HG02938 (cell line): ENCODE measurements at regions not wholly inside any gene's neighbourhood (a gene's known extent, or its start where the extent isn't known, plus 50 kb on each side); places are given as distances from the start of the nearest gene placed in this dataset.
A peak's percentile ranks its signal among the peaks of the same experiment; 100 is the strongest.
"Not testable (repeated sequence)": the region's sequence is repeated elsewhere in the genome, so short reads cannot be mapped to it uniquely, and the experiment has no call there.

Experiments used
- ATAC-seq: cut with Tn5 transposase; IDR thresholded peaks from one replicate; pipeline ENCODE4 v1.9.1; 2021; ENCODE audit warnings: mild to moderate bottlenecking, moderate library complexity; ENCODE audit not compliant: unreplicated experiment

DNA sequence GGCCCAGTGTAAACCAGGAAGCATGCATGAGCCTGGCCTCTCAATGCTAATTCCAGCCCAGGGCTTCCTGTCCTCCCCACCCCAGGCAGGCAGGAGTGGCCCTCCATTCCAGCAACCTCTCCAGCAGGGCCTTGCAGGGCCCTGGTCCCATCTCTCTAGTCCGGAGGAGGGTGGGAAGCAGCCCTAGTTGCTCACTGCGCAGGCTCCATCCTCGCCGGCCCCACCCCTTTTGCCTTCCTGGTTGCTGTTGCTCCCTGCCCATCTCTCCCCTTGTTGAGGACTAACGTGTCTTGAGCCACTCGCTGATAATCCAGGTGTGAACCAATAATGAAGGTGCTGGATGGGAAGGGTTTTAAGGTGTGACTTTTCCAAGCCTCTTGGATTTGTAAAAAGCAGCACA is 161.2 kb upstream of the BCOR start:
- no peak for ATAC-seq

DNA sequence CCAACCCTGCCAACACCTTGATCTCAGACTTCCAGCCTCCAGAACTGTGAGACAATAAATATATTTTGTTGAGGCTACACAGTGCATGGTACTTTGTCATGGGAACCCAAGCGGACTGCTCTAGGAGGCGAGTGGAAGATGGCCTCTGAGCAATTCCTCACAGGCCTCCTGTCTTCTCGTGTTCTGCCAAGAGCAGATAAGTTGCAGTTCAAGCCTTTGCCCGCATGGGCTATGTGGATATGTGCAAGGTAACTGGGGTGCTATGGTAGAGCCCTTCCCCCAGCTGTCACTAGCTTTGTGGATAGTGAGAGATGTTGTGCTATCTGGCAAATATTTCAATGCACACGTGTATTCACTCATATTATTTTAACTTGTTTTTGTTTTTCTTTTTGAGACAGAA is 156.0 kb upstream of the BCOR start:
- ATAC-seq, result no peak

DNA sequence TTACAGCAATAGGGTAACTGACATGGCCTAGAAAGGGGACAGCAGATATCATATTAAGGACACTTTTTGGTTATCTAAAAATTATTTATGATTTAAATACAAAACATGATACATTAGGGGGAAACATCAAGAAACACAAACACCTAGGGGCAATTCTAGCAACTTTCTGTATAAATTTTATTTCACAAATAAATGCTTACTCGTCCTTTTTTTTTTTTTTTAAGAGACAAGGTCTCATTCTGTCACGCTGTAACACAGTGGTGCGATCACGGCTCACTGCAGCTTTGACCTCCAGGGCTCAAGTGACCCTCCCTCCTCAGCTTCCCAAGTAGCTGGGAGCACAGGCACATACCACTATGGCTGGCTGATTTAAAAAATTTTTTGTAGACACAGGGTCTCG is 151.8 kb upstream of the BCOR start:
- ATAC-seq, result no peak

DNA sequence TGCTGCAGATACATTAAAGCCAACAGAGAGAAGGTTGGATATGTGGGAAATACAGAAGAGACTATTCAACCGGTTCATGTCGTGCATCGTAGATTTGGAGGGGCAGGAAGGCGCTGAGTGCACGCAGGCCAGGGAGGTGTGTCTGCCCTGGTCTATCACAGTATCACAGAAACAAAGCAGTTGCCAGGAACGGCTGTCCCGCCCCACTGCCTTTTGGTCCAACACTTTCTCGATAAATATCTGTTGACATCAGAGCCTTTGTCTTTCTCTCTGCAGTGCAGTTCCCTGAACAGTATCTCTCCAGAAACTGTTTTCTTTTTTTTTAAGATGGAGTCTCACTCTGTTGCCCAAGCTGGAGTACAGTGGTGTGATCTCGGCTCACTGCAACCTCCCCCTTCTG is 151.1 kb upstream of the BCOR start:
- no peak for ATAC-seq

DNA sequence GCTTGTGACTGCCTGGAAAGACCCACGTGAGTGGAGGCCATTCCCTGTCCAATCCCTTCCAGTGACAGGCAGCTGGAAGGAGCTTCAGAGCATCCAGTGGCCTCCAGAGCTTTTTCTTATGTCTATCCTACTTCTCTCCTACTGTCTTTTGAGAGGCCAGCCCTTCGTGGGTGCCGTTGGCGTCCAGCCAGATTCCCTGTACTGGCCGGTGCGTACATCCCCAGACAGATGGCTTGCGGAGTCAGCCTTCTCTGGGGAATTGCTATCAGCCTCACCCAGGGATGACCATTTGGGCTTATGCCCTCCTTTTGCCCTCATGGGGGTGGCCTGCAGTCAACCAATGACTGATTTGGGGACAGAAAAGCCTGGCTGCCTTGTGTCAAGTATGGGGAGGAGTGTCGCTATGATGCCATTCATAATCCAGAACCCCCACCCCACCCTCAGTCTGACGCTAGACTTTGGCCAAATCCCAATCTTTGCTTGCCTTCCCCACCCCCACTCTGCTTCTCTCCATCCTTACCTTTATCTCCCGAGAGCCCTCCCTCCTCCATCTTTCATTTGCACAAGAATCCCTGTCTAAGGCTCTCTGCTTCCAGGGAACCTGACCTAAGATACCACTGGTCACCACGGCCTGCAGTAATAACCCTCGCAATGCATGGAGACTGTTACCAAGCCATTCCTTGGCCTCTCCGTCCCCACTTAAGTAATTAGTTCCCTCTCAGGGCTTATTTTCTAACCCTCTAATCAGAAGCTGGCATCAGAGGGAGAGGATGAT is 150.3 kb upstream of the BCOR start:
- ATAC-seq, result no peak

DNA sequence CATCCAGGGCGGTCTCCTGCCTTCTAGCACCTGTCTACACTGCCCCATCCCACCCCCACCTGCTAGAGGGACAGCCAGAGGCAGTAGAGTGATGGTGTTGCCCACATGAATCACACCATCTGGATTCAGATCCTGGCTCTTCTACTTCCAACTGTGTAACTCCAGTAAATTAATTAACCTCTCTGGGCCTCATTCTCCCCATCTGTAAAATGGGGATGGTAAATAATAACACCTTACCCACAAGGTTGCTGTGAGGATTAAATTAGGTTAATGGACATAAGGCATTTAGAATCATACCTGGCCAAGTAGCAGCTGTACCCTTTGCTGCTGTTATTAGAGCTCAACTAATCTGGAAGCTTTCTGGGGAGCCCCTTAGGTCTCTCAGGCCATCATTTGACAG is 149.6 kb upstream of the BCOR start:
- ATAC-seq, result no peak

DNA sequence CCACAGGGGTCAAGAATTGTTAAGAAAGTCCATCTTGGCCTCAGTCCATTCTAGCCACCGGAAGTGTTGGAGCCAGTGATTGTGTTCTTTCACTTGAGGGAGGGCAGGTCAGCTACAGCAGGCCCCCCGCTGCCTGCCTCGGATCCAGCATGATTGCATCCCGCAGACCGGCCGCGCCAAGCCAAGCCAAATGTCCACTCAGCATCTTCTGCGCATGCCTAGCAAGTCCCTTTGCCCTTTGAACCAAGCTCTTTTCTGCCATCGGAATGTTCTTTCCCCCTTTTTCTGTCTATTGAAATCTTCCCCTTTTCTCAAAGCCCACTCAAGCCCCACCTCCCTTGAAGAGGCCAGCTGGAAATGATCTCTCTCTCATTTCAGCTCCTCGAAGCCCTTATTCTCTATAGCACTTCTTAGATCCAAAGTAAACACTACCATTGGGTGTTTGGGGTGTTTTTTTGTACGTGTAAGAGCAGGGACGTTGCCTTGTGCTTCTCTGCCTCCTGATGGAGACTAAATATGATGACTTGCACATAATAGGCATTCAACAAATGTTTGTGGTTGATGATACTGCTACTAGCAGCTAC is 147.8 kb upstream of the BCOR start:
- ATAC-seq, result no peak

DNA sequence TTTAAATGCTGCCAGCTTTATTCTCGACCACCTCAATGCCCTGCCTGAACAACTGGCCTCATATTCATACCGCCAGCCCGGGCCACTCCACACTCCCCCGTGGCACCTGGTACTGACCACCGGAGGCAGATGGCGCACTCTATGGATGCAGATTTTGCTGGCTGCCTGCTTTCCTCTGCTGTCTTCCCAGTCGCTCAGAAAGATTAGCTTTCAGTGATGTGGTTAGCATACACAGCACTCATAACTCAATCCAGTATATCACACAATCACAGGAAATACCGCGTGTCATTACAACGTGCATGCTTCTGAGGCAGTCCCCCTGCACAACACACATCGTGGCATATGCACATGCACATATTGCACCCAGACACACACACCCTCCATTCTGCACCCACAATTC is 147.2 kb upstream of the BCOR start:
- ATAC-seq, result no peak

DNA sequence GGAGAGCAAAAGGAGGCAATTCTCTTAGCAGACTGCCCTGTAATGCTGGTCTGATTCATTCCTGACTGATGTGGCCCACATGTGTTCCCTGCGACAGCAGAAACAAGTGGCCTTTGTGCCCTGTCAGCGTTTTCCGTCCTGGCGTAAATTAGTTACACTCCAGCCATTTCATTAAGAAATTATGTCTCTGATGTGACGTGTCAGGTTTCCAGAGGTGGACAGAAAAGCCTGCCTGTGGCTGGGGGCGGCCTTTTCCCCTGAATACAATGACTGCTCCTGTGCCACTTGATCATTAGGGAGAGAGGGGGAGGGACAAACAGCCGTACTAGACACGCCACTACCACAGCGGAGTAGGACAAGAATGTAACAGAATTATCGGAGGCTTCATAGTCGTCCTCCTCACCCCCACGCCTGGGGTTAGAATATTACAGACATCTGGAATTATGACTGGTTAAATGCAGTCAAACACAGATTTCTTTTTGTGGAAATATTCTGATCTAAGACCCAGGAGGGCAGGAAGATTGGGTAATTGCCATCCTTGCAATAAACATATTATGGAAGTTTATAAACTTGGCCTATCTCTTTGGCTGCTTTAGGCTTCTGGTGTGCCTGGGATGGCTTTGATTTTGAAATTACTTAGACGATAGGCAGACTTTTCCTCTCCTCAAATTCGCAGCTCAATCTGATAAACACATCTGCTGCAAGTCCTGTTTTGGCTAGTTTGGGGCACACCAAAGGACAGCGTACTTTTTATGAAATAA is 146.2 kb upstream of the BCOR start:
- no peak for ATAC-seq

DNA sequence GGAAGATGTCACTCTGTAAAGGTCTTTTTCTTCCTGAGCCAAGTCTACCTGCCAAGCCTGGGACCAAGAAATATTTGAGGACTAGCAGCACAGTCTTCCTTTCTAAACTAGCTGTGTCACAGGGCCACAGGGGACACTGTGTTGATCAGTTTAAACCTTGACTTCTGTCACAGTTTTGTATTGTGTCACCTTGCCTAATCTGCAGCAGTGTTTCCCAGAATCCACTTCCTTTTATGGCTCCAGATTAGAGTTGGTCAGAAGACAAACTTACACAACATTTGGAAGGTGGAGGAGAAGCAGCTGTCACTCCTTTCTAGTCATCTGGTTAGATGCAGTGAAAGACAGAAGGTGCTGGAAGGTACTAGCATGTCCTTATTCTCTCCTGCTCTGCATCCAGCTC is 143.1 kb upstream of the BCOR start:
- no peak for ATAC-seq

DNA sequence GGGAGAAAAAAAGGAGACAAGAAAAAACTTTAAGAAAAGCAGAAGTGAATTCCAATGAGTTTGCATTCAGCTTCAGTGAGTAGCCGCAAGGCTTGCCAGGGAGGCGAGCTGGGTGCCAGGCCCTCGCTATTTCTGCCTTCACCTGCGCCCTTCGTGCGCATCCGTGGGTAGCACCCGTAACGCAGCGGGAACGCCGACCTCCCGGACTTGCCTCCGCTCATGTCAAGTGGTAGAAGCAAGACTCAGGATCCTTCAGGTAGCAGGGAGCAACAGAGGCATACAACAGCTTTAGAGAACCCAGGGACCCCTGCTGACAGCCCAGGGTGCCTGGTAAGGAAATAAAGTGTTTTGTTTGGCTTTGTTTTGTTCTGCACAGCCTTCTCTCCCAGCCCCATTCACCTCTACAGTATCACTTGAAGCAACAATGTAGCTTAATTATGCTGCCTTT is 140.0 kb upstream of the BCOR start:
- ATAC-seq, result no peak

DNA sequence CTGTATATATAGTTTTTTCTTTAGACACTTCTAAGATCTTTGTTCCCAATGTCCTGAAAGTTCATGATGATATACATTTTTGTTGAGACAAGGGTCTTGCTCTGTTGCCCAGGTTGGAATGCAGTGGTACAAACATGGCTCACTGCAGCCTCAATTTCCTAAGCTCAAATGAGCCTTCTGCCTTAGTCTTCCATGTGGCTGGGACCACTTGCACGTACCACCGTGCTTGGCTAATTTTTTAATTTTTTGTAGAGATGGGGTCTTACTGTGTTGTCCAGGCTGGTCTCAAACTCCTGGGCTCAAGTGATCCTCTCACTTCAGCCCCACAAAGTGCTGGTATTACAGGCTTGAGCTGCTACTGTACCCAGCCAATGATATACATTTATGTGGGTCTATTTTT is 132.9 kb upstream of the BCOR start:
- no peak for ATAC-seq

DNA sequence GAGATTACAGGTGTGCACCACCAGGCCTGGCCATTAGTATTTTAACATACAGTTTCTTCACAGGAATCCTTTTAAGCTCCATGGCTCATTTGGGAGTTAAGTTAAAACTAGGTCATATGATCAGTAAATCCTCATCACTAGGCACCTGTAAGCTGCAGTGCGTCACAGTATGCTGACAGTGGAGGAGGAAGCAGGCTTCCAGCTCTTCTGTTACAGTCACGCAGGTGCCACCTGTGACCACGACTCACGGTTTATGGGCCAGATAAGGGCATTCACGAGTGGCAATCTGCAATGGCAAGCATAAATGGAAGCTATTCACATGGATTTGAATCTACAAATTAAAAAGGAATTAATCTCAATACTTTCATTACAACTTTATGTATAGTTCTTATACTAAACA is 129.4 kb upstream of the BCOR start:
- ATAC-seq, result no peak

DNA sequence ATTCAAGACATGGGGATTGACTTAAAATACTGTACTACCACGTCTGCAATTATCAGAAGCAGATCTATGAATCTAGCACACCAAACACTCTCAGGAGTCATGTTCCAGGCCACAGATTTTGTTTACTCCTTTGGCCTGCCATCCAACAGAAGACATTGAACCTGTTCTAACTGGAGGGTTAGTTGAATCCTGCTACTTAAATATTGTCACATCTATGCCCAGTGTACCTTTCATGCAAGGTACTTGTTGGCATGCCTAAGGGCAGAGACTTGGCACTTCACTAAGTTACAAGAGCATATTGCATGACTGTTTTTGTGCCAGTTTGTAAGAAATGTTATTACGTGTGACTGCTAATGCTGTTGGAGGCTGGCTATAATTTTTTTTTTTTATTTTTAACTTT is 126.9 kb upstream of the BCOR start:
- no peak for ATAC-seq

DNA sequence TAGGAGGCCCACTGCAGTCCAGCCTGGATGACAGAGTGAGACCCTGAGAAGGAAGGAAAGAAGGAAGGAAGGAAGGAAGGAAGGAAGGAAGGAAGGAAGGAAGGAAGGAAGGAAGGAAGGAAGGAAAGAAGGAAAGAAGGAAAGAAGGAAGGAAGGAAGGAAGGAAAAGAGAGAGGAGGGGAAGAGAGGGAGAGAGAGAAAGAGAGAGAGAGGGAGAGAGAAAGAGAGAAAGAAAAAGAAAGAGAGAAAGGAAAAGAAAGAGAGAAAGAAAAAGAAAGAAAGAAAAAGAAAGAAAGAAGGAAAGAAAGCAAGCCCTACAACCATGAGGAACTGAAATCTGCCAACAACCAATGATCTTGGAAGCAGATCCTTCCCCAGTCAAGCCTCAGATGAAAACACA is 124.9 kb upstream of the BCOR start:
- not testable (repeated sequence) for ATAC-seq

DNA sequence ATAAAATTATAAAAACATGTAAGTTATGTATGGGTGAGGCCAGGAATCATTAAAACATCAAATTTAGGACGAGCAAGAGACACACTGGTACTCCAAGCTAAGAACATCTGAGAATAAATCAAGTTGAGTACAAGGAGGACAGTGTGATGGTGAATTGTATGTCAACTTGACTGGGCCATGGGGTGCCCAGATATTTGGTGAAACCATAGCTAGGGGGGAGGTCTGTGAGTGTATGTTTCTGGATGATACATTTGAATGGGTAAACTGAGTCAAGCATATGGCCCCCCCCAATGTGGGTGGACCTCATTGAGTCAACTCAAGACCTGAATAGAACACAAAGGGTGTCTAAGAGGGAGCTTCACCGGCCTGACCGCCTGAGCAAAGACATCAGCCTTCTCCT is 115.3 kb upstream of the BCOR start:
- no peak for ATAC-seq

DNA sequence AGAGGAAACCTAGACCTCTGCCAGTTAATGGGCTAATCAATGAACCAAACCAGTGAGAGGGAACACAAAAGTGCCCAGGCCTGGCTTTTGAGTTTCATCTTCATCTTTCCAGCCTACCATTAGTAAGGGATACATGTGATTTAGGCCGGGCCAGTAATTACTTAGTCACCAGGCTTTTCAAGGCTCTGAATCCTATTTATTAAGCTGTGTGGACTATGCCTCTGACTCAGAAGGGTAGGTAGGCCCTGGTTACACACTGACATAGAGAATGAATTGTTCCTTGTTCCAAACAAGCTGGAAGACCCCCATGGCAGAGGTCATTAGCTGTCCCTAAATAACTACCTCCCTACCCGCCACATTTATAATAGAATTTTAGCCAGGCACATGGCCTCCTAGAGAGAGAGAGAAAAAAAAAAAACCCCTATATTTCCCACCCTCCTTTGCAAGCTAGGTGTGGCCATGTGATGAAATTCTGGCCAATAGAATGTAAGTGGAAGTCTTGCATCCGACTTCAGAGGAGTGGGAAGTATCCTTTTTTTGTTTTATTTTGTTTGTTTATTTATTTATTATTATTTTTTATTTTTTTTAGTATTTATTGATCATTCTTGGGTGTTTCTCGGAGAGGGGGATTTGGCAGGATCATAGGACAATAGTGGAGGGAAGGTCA is 112.3 kb upstream of the BCOR start:
- no peak for ATAC-seq

DNA sequence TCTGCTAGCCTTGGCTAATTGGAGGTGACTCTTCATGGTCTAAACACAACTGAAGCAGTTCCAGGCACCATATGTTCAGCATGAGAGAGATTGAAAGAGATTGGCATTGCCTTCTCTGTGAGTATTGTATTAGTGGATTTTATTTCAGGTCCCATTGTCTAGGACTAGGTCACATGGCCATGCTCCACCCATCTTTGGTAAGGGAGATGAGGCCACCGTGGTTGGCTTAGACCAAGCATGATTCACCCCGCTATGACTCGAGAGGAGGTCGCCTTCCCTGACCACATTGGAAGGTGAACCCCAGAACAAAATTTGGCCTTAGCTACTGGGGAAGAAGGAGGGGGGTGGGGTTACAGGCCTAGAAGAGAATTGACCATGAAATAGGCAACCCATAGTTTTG is 109.9 kb upstream of the BCOR start:
- ATAC-seq, result no peak

DNA sequence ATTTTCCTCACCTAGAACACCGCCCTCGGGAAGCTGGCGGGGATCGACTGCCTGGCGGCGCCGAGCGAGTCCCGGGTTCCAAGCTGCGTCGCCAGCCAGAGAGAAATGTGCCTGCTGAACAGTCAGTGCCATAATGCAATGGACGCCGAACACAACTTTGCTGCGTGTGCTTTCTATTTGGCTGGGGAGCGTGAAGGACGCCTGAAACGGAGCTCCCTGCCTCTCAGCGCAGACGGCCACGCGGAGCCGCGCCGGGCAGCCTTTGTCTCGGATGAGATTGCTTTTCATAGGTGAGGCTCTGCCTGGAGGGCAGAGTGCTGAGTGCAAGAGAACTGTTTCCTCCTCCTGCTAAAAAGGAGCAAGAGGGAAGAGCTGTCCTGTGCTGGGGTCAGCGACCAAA is 107.7 kb upstream of the BCOR start:
- ATAC-seq, result no peak

DNA sequence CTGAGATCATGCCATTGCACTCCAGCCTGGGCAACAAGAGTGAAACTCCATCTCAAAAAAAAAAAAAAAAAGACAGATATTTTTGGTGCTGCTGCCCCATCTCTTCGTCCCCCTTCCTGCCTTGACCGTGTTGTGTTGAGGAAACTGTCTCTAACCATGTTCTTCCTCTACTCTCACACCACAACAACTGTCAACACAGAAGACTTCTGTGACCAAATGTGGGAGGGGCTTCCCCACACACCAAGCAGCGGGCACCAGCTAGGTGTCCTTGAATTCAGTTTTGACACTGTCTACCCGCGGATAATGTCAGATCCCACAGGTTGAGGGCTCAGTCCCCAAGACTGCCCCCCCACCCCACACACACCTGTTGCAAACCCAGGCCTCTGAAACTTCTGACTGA is 104.7 kb upstream of the BCOR start:
- no peak for ATAC-seq

DNA sequence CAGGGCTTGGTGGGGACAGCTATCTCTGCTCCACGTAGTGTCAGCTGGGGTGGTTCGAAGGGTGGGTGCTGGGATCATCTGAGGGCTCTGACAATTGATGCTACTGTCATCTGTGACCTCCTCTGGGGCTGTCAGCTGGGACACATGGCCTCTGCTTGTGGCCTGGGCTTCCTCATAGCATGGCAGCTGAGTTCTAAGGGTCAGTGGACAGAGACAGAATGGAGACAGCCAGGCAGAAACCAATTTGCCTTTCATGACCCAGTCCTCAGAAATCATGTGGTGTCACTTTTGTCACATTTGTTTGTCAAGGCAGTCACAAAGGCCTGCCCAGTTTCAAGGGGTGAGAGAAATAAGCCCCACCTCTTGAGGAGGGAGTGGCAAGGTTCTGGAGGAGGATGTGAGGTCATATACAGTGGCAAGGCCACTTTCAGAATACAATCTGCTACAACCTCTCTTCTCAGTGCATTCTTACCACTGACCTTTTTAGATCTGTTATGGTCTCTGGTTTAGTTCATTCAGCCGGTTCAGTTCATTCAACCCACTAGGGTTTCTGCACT is 103.6 kb upstream of the BCOR start:
- peak; percentile 95 for ATAC-seq
